ENCODE measurements at regions not wholly inside any gene's neighbourhood (a gene's known extent, or its start where the extent isn't known, plus 50 kb on each side); places are given as distances from the start of the nearest gene placed in this dataset.
"Not testable (repeated sequence)": the region's sequence is repeated elsewhere in the genome, so short reads cannot be mapped to it uniquely, and the experiment has no call there.

DNA sequence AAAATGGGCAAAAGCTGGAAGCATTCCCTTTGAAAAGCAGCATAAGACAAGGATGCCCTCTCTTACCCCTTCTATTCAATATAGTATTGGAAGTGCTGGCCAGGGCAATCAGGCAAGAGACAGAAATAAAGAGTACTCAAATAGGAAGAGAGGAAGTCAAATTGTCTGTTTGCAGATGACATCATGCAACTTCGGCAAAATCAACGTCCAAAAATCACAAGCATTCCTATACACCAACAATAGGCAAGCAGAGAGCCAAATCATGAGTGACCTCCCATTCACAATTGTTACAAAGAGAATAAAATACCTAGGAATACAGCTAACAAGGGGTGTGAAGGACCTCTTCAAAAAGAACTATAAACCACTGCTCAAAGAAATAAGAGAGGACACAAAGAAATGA is 192.0 kb upstream of the FBN2 start:
- DNase-seq (ENCODE audit: low read depth): not testable (repeated sequence)

DNA sequence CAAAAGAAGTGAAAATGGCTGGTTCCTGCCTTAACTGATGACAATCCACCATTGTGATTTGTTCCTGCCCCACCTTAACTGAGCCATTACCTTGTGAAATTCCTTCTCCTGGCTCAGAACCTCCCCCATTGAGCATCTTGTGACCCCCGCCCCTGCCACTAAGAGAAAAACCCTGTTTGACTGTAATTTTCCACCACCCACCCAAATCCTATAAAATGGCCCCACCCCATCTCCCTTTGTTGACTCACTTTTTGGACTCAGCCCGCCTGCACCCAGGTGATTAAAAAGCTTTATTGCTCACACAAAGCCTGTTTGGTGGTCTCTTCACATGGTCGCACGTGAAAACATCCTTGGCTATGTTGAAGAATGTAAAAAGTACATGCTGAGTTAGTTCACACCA is 197.6 kb upstream of the FBN2 start:
- not testable (repeated sequence) for DNase-seq (ENCODE audit: low read depth)

DNA sequence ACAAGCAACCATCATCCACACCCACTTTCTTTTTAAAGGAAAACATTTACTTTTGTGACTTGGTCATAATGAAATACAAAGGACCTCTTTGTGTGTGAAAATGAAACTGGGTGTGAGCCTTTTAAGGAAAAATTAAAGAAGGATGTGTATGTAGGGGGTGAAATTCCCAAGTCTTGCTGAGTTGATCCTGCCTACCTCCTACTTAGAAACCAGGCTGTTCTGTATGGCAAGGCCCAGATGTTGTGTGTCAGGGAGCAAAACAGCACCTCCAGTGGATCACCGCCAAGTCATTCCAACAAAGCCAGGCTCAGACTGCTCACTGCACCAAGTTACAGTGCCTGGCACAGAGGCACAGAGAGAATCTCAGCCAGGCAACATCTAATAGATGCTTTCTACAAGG is 198.5 kb upstream of the FBN2 start:
- no peak for DNase-seq (ENCODE audit: low read depth)

DNA sequence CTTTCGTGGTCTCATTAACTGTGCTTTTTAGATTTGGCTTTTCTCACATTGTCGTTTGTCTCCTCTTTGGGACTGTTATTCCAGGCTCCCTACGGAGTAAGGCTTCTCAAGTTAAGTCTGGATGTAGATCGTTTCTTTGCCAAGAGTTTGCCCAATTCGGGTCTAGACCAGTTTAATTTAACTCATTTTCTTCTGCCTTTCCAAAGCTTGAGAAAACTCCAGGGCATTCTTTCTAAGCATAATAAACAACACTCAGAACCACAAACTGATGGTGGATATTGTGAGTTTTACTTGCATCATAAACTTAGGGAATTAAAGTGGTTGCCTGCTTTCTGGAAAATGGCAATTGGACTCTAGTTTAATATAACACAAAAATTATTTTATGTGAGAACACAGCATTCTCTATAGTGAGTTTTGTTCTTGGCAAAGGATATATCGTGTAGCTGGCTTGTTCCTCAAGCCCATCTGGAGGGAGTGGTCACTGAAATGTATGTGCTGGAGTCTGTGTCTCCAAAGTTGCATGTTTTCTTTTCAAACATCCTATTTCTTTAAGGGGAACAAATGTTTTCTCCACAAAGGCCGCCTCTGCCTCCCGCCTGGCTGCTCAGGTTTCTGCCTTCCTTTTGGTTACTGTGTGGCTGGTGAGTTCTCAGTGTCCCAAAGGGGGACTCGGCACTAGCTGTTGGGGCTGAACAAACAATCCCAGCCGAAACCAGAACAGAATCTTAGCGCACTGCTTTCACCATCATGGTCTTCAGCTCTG is 211.3 kb upstream of the FBN2 start:
- DNase-seq (ENCODE audit: low read depth): no peak

DNA sequence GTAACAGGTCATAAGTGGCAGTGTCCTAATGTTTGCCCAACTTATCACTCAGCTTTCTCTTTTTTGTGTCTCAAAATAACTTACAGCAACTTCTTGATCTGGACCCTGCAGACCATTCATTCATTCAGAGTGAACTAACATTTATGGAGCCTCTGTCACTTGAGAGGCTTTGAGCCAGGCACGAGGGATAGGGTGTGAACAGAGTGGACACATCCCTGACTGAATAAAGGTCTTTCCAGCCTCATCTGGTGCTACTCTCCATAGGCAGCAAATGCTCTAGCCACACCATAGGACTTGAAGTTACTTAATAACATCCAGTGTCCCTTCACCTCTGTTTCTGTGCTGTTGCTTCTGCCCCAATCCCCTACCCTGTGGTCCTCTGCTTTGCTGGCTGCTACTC is 212.1 kb upstream of the FBN2 start:
- DNase-seq (ENCODE audit: low read depth): no peak

DNA sequence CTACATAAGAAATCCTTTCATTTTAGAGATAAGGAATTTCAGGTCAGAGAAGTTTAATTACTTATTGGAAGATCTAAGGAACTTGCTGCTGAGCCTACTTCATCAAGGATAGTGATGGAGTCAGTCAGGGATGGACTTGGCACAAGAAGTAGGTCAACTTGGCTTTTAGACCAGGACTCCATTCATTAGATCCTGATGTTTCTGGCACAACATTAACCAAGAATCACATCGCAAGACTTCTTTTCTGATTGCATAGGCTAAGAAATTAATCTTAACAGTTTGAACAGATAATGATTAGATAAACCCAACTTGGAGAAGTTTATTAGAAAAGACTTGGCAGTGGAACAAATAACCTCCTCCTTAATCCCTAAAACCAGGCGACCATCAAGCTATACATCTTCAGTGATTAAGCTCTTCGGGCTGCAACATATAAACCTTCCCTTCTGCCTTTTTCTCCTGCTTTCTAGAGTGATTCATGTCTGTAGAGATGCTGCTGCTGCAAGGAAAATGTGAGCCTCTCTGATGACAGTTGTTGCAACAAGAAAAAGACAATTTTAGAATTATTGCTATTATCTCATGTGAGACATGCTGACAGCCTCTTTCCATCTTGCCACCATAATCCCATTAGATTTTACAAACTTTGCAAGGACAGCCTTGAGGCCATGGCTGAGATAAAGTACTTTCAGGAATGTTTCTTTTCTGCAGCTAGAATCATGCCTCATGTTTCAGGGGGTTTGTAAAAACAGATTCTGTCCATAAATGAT is 207.9 kb upstream of the SLC27A6 start:
- DNase-seq (ENCODE audit: low read depth): no peak

DNA sequence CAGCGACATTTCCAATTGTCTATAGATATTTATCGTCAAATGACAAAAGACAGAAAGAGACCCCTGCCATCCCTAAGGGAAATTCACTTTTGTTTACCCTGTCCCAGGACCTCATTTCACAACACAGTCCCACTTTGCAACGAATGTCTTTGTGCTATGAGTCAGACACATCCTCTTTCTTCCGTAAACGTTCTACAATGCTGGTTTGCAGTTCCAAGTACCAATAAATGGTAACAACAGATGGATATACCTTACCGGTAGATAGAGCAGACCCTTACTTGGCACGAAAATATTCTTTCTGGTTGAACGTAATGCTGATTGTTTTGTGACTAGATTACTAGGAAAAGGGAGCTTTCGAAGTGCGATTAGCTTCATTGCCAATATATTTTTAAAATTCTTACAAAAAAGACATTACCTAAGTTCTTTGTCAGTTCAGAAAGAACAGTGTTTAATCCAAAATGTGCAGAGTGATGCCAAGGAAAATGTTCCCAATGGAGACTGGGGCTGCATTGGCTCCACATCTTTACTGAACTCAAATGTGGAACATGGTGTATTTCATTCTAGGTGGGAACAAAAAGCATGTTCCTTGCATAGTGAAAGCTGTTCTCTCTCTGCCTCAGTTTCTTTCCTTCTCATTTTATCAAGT is 202.5 kb upstream of the SLC27A6 start:
- DNase-seq (ENCODE audit: low read depth): no peak

DNA sequence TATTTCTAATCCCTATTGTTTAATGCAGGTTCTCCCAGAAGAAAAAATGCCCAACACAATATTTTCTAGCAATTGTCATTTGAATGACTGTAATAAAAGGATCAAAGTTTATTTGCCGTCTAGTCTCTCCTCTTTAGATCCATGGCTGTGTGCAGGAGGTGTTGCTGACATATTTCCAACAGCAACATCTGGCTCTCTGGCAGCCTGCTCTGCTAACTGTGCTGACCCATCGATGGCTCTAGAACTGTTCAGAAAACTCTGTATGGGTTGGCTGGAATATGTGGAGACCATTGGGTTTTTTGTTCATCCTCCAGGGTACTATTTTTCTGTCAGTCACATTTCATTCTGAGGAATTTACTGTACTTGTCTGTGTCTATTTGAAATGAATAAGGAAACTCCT is 202.0 kb upstream of the SLC27A6 start:
- no peak for DNase-seq (ENCODE audit: low read depth)

DNA sequence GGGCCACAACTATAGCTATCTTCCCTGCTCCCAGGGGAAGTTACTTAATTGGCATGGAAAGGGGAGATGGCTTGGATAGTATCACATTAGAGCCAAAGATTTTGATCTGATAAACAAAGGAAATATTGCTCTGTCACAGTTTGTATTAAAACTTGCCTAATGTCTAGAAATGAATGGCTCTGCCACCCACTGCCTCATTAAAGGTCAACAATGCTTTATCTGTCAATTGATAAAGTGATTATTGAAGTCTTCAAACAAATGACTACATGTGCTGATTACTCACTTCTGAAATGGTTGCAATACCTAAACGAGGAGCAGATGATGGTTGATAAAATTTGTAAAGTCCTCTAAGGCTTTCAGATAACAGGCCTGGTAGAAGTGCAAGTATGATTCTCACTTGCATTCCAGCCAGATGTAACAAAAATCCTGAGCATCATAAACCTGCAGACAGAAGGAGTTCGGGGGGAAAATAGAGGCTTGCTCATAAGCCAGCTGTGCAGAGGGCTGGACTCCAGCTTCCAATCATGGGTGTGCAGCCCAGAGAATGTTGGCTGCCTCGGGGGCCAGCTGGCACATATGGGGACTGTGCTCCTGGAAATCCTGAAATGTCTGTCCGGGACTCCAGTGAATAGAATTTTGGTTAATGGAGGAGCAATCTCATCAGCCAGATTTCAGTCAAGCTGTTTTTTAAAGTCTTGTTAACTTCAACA is 200.5 kb upstream of the SLC27A6 start:
- no peak for DNase-seq (ENCODE audit: low read depth)

DNA sequence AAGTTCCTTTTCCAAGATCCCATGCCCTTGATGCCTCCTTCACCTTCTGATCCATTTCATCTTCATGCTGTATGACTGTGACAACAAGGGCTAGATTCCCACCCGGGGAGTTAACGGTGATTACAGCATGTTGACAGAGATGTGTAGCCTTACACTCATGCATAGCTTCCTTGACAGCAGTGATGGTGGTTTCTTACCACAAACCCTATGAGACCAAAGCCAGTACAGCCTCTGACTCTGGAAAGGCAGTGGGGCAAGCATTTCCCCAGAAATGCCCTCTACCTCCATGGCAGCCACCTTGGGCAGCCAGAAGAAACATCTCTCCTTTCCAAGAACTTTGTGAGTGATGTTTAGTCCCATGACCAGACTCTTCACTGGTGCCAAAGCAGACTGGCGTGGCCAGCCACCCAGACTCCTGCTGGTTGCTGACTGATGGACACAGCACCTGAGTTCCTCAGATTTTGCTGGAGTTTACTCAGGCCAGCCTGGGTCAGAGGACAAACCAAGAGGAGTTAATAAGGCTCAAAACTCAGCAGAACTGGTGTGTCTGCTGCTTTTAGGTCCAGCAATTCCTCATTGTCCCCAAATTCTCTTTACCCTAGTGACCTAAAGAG is 199.7 kb upstream of the SLC27A6 start:
- no peak for DNase-seq (ENCODE audit: low read depth)

DNA sequence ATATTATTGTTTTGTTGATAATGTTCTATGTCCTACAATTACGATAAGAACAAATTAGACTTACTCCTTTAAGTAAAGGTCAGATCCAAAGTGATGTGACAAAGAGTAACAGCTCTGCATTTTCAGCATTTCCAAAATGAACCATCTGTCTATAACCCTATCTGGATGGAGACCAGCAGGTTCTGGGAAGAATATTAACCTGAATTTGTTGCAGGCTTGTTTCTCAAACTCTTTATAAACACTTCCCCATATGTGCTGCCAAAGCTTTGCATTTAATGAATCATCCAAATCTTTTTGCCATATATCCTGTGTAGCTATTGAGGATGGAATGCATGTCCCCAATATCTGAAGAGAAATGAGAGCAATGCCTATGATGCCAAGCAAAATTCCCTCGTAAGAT is 198.9 kb upstream of the SLC27A6 start:
- DNase-seq (ENCODE audit: low read depth): no peak

DNA sequence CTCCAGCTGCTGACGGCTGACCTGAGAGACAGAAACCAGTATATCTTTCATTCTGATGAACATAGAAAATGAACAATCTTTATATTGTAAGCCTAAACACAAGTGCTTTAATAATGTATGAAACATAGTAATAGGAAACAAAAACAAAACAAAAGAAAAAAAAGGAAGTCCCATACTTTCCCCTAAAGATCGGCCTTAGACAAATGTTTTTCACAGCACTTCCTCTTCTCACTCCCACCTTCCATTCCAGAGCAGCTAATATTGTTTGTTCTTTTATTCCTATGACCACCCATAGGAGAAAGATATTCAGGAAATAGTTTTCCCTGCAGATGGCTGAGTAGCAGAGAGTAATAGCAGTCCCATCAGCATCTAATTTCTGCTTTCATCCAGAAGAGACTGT is 194.4 kb upstream of the SLC27A6 start:
- no peak for DNase-seq (ENCODE audit: low read depth)

DNA sequence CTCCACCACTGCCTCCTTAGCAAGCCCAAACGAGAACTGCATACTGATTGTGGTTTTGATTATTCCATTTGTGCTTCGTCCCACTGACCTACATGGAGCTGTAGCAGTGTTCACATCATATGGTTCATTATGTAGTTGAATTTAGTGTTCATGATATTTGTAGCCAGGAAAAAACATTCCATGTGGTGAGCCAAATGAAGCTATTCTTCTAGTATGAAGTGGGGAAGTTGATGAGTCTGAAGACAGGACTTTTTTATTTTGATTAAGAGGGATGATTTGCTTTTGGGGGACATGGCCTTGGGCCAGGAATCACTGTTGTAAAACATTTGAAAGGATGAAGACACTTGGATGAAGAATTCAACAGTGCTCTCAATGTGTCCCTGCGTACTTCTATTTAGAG is 192.9 kb upstream of the SLC27A6 start:
- DNase-seq (ENCODE audit: low read depth): no peak

DNA sequence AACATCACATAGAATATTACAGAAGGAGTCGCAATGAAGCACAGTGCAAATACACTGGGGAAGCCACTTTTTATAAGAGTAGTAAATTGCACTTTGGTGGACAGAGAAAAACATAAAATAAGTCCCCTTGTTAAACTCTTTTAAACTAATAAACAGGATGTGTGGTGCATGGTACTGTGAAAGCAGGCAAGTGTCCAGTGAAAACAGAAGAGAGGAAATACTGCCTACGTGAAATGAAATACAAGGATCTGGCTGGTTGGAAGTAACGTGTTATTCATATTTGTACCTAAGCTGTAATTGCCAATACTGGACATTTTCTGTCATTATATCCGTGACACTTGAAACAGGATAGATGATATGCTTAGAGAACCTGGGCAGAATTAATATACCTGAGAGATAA is 191.9 kb upstream of the SLC27A6 start:
- DNase-seq (ENCODE audit: low read depth): no peak

DNA sequence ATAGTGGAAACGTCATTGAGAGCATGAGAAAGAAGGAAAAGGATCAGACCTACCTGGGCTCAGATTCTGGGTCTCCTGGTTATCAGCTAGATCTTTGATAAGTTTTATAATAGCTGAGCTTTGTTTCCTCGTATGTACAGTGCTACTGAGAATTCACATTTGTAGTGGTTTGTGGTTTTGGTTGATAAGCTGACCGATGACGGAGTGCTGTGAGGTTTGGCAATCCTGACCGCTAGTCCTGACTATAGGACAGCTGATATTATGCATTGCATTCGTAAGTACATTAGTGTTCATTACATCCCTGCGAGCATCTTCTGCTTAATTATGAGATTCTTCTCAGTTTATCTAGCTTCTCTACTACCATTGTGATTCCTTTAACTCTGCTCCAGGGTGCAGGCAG is 190.7 kb upstream of the SLC27A6 start:
- DNase-seq (ENCODE audit: low read depth): peak; percentile 84

DNA sequence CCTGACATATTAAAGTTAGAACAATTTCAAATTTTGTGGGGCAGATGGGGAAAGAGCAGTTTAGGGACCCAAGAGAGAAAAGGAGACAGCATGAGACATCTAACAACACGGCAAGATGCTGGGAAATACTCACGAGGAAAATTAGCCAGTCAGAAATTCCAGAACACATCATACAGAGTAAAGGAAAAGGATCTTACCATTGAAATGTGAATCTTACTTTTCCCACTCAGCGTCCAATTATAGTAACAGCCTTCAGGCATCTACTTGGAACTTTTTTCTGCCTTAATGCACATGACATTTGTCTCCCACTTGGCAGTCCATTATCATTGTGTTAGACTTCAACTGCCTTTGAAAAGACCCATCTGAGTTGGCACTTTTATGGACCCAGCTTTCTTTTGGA is 189.7 kb upstream of the SLC27A6 start:
- no peak for DNase-seq (ENCODE audit: low read depth)

DNA sequence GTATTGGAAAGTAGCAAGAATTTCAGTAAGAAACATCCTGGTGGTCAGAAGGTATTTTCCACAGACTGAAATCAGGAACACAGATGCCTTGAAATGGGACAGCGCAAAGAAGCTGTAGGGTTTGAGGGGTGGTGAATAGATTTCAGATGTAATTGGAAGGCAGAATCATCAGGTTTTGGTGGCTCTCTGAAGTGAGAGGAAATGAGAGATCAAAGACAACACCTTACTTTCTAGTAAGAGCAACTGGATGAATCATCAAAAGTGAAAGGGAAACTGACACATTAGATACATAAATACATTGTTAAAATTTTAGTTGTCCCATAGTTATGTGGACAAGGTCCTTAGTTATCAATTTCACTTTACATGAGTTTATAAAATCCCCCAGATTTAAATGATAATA is 188.2 kb upstream of the SLC27A6 start:
- DNase-seq (ENCODE audit: low read depth): no peak

DNA sequence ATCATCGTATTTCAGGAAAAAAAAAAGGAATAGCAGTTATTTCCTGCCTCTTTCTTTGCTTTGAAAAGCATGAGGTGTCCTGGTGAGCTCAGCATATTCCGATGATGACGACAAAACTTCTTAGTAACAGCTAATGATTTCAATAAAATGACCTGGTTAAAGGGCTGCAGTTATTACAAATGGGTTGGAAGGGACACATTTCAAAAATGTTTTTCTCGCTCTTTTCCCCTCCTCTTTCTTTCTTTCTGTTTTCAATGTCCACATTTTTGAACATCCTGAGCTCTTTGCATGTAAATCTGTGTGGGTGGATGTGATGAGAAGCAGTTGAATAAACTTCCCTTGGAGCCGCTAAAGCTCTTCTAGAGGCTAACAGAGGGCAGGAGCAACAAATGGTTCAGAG is 186.8 kb upstream of the SLC27A6 start:
- no peak for DNase-seq (ENCODE audit: low read depth)

DNA sequence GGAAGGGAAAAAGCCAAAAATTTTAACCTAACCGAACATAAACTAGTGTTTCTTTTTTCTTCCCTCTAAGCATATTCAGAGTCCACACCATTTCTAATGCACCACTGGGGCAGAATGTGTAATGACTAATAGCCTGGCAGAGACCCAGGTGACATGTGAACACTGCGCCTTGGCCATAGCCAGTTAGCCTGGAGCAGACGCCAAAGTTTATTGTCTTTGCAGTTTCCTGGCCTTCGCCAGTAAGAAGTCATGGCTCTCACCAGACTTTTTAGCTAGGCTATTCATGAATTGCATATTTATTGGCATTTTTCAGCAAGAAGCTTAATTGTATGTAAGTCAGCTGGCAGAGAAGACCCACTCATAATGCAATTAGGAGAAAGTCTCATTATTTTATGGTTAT is 182.8 kb upstream of the SLC27A6 start:
- DNase-seq (ENCODE audit: low read depth): peak; percentile 76

DNA sequence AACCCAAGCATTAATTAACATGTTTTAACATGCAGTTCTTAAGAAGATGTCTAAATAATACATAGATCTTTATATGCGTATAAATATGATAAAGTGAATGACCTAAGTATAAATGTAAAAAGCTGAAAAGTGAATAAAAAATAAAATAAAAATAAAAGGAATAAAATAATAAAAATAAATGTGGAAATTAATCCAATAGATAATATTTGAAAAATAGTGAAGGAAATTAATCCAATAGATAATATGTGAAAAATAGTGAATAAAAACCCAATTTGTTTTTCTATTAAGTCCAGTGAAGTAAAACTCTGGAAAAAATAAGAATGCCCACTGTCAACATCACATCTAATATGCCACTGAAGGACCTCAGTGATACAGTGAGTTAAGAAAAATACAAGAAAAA is 180.6 kb upstream of the SLC27A6 start:
- DNase-seq (ENCODE audit: low read depth): no peak

DNA sequence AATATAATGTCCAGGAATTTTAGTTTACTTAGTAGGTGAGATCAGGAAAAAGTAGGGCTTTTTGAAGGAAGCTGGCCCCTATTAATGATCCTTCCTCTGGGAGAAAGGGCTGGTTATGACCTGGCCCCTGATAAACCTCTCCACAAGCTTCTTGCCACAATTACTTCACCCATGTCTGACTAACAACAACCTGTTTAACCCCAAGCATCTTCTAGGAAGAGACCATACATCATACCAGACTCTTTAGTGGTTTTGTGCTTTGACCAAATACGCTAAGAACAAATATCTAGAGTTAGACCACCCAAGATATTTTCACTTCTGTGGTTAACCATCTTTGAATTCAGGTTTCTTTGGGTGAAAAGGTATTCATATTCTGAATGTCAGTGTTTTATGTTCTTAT is 174.0 kb upstream of the SLC27A6 start:
- no peak for DNase-seq (ENCODE audit: low read depth)

DNA sequence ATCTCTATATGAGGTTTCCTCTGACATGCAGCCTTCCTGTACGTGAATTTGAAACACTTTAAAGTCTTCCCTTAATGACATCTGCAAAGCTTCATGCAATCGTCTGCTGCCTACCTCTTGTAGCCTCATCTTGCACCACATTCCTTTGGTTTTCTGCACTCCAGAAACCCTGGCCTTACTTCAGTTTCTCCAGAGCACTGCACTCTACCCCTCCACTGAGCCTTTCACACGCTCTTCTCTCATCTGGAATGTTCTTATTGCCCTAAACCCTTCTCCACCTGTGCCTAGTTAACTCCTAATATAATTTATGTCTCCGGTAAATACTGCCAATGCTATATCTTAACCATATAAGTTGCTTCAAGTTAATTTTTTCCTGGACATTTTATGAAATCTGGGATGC is 168.8 kb upstream of the SLC27A6 start:
- DNase-seq (ENCODE audit: low read depth): no peak

Measured in non-pigmented ciliary epithelial cell (primary cell).